A673 (cell line): ENCODE measurements at regions not wholly inside any gene's neighbourhood (a gene's known extent, or its start where the extent isn't known, plus 50 kb on each side); places are given as distances from the start of the nearest gene placed in this dataset.

Experiments
- CTCF ChIP-seq: fragments of 300-800, 200-600 bp; sonication (generic); conservative IDR thresholded peaks from 2 replicates; pipeline ENCODE4 v1.5.1; 2017; ENCODE audit warnings: low read depth, mild to moderate bottlenecking, antibody characterized with exemption, low read length, moderate library complexity, mixed read lengths
- EZH2 ChIP-seq: fragments of 200-600 bp; sonication (generic); IDR thresholded peaks from 2 replicates; pipeline ENCODE4 v1.6.1; 2017; ENCODE audit warnings: borderline replicate concordance, low read depth, mild to moderate bottlenecking, mixed read lengths, antibody characterized with exemption, low read length; ENCODE audit not compliant: poor library complexity, severe bottlenecking

GRCh38 chr17:73799096-73799495 is 154.9 kb upstream of the SDK2 start:
- TF ChIP-seq CTCF (no peak), EZH2 (no peak)
